T-helper 1 cell treated with Interleukin-12 subunit alpha and Interleukin-12 subunit beta and Interleukin-4 antibody, amounts not matched to agents 30 ng/mL and 1 ng/mL, for 36 hours (primary cell): ENCODE measurements at regions not wholly inside any gene's neighbourhood (a gene's known extent, or its start where the extent isn't known, plus 50 kb on each side); places are given as distances from the start of the nearest gene placed in this dataset.

Experiments used
- intact Hi-C: fragments of 100-400 bp; cut with micrococcal nuclease; formaldehyde crosslinking; loops from one replicate; pipeline ENCODE4 v1.15.1; 2024

DNA sequence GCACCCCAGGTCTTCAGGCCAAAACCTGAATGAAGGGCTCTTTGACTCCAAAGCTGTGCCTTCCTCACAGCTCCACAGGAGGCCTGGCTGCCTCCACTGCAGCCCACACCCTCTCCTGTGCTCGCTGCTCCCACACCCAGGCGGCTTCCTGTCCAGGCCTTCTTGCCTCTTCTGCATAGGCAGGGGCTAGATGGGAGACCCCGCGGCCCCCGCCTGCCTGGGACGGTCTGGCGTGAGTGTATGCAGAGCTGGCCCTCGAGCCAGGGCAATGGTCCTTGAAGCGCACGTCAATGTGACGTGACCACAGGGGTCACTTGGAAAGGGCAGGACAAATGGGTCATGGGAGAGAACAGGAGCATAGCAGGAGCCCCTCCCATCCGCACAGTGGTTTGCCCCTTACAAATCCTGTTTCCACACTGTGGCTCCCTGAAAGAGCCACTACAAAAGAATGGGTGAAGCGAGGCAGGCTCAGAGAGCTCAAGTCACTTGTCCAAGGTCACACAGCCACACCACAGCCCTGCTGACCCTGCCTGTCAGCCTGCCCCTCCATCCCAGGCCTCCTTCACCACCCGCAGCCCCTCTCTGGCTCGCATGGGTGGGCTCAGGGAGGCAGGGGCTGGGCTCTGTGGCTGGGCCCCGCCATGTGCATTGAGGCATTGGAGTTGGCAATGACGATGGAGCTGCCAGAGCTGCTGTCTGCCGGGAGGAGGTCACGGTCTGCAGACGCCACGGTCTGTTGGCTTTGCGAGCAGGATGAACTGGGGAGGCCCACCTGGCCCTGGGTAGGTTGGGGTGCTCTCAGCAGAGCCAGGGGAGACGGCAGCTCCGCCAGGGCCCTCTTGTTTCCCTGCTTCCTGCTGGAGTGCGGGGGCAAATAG, 71.2 kb upstream of the WNT11 start:
- intact Hi-C loops = no loop called here

DNA sequence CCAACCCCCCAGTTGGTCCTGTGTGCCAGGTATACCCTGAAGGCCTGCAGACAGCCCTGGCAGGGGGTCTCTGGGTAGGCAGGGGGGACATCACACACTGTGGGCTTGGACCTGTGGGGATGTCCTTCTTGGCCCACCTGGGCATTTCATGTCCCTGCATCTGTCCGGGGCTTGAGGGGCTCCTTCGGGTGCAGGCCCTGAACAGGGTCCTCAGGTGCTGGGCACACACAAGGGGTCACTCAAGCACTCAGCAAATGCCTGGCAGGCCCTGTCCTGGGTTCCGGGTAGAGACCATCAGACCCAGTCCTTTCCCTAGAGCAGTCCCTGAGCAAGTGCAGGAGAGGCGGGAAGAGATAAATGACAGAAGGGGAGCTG, 70.5 kb upstream of the WNT11 start:
- intact Hi-C loops = no loop called here

DNA sequence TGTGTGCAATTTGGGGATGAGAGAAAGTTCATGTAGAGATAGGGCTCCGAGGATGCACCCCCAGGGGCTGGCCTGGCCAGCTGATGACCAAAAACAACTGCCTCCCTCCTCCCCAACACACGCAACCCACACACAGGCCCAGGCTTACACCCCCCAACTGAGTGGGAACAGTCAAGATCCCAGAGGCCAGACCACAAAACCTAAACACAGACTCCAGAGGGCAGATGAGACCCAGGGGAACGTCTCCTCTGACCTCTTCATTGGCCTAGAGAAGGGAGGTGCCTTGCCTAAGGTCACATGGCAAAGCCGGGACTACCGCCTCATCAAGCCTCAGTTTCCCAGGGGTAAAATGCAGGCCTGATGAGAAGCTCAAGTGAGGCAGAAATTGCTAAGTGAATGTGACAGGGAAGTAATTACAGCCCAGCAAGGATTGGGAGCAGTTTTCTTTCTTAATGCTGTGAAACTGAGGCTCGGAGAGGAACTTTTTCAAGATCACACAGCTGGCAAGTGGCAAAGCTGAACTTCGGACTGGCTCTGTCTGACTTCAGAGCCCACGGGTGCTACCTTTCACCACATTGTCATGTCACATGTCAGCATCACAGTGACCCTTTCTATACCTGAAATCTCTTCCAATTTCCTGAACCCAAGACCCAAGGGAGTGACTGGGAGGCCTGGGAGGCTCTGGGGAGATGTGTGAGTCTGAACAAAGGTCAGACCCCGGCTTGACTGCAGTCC, 69.9 kb upstream of the WNT11 start:
- intact Hi-C loops = no loop called here

DNA sequence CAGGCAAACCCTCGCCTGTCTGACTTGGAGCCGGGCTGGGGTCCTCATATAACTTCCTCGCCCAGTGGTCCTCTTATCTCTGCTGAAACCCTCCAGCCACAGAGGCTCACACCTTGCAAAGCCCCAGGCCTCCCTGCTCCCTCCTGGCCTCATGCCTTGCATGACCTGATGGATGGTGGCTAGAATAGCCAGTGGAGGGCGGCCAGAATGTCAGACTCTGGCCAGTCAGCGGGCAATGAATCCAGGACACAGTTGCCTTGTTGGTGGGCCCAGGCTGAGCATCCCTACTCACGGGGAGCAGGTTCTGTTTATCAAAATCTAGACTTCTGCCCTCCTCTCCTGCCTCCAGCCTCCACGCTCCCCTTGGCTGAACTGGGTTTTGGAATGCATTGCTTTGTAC, 69.1 kb upstream of the WNT11 start:
- intact Hi-C loops = no loop called here

DNA sequence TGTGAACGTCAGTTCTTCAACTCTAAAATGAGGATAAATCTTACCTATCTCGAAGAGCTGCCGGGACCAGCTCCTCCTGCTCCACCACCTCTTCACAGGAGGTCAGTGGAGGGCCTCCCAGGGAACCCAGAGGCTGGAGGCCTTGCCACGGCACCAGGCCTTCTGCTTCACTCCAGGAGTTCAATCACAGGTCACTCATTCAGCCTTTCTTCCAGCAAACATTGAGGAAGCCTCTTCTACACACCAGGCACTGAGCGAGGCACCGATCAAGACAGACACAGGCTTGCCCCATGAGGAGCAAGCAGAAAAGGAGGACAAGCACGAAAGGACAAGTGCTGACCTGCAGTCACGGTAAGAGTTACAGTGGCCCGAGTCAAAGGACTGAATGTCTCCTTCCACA, 64.8 kb upstream of the WNT11 start:
- intact Hi-C loops = no loop called here

DNA sequence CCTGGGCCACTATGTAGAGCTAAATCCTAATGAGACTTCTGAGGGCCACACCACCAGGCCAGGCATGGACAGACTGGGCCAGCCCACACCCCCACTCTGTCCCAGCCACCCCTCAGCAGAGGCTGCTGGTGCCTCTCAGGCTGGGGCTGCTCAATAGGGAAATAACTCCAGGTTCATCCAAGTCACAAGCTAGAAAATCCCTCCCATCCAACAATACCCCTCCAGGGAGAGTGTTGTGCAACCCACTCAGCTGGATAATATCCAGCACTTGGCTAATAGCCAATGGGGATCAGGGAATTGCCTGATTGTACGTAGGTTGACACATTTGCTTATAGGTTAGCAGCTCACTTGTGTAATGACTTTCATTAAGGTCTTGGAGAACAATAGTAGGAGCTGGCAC, 64.1 kb upstream of the WNT11 start:
- intact Hi-C loops = no loop called here

DNA sequence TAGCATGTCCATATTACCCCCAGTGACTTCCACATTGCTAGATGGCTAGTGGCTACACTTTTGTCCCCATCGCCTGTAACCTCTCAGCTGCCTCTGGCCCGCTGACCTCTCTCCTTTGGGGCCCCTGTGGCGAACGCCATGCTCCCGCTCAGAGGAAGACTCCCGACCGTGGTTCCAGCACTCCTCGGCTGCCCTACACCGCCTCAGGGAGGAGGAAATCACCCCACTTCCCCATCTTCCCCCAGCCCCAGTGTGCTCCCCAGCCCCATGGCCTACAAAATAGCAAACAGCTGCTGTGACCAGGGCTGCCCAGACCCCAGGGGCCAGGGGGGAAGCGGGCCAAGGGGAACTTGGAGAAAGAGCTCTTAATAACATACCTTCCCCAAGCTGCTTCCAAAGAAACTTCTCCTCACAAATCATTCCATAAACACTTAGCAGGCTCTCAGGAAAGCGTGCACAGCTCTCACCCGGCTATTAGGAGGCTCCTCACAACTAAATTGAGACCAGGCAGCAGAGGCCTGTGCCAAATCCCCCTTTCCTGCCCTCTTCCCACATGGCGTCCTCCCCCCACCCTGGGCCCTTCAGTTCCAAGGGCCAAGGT, 63.5 kb upstream of the WNT11 start:
- intact Hi-C loops = no loop called here

DNA sequence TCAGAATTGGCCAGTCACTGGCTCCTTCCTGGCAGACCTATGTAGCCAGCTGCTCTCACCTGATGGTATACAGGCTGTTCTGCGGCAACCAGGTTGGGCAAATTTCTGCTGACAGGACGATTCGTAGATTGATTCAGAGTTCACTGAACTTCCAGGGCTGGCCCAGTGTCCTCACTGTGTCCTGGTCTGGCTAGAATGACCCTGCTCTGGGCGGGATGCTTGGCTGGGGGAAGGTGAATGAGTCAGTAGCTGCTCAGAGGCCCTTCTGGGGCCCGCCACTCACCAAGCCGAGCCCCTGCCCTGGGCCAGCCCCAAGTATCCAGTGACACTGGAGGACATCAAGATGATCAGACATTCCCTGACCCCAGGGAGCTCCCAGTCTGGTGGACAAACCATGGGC, 62.9 kb upstream of the WNT11 start:
- intact Hi-C loops = no loop called here

DNA sequence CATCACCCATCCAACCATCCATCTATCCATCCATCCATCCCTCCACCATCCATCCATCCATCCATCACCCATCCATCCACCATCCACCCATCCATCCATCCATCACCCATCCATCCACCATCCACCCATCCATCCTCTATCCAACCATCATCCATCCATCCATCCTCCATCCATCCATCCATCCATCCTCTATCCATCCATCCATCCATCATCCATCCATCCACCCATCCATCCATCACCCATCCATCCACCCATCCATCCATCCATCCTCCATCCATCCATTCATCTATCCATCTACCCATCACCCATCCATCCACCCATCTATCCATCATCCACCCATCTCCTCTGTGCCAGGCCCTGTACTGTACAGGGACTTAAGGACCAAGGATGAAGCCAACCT, 62.2 kb upstream of the WNT11 start:
- intact Hi-C loops = no loop called here

DNA sequence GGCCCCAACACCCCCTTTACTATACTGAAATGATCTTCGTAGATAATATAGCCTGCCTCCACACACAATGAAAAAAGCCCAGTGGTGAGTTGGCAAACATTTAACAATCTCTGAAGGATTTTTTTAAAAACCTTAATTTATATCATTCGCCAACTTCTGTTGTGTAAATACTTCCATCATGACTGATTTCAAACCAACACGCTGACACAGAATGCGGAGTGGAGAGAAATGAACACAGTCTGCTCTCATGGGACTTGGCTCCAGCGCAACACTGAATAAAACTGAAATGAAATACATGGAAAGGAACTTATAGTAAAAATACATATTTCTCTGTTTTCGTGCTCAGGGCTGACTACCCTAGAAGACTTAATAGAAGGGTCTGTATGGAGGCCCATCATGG, 61.3 kb upstream of the WNT11 start:
- intact Hi-C loops = no loop called here

DNA sequence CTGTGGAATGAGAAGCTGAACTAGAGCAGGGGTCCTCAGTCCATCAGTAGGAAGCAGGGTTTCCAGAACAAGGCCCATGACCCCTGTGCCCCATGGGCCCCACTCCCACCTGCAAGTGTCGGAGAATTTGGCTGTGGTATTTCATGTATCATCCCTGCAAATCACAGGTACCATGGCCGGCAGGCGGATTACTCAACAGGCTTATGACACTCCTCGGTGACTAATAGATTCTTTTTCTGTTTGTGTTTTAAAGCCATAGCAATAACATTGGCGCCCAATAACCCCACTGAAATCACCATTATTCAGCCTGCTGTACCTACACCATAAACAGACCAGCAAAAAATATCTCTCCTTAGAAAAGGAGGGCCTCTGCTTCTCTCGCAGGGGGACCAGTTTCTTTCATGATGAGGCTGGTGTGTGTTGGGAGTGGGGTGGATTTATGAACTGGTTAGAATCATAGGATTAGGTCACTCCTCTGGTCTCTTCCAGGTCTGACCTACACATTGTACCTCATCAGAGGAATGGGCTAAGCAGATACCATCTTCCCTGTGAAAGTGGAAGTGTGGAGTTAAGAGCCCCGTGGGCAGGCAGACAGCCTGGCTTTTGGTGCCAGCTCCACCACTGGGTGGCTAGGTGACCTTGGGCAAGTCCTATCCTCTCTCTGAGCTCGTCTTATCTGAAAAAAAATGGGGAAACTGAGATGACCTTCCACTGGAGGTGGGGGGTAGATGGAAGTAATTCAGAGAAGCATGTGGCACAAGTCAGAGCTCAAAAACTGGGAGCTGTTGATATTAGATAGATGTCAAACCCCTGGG, 60.2 kb upstream of the WNT11 start:
- intact Hi-C loops = no loop called here

DNA sequence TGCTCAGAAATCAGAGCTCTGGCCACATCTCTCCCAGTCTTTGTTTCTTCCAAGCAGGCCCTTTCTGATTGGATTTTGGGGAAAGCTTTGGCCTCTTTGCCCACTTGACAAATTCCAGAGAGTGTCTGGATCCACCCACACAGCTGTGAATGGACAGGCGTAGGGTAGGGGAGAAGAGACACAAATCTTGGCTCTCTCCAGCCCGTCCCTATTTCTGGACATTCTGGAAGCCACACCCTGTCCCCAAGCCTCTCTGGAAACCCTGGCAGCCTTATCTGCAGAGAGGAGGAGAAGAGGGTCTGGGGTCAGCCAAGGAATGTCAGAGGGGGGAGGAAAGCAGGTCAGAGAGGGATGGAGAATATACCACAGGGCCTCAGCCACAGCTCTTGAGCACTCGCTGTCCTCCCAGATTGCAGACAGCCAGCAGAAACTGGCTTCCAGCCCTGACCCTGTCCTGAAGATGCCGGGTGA, 59.5 kb upstream of the WNT11 start:
- intact Hi-C loops = no loop called here

DNA sequence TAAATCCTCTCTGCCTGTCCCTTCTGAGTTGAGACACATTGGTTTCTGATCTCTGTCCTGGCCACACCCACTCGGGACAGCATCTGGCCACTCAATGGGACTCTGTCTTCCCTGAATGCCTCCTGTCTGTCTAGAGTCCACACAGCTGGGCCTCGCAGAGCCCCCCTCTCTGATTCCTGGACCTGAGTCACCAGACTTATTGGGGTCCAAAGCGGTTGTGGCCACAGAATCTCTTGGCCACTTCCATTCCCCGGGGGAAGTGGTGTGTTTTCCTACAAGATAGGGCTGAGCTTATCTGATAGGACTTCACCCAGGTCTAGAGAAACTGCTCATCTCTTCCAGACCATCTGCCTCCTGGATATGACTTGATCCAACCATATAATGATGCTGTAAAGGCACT, 57.4 kb upstream of the WNT11 start:
- intact Hi-C loops = no loop called here

DNA sequence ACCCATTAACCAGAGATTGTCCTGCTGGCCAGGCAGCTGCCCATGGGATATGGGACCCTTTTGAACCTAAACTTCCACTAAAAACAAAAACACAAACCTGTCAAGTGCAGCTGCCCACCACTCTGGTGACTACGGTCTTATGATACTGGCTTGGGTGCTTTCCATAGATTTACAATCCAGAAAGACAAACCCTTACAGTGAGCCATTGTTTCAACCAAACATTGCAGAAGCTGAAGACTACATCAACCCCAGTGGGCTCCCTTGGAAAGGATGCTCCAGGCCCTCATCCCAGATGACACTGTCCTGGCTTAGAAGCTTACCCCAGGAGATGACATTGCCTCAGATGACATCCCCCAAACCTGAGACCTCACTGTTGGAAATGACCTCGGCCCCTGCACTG, 56.9 kb upstream of the WNT11 start:
- intact Hi-C loops = no loop called here

DNA sequence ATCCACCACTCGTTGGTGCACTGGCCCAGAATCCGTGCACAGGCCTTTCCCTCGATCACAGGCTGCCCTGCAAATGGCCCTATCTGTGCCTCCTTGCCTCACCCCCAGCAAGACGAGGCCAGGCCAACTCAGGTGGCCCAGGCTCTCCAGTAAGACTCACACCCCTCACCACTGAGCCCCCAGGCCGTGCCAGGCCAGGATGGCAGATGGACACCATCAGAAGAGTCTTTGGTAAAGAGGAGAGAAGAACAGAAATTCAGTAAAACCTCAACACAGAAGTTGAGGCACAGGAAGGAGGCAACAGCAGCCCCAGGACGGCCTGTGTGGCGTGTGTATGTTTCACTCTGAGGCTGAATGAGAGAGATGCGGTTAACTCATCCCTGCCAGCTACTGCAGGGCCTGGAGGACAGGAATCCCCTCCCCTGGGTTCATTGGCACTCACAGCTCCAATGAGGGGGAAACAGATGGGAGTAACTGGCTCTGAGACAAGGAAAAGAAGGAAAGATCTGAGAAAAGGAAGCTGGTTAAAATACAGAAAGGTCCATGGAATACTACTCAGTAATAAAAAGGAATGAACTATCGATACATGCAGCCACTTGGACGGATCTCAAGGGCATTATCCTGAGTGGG, 54.1 kb upstream of the WNT11 start:
- intact Hi-C loops = no loop called here

DNA sequence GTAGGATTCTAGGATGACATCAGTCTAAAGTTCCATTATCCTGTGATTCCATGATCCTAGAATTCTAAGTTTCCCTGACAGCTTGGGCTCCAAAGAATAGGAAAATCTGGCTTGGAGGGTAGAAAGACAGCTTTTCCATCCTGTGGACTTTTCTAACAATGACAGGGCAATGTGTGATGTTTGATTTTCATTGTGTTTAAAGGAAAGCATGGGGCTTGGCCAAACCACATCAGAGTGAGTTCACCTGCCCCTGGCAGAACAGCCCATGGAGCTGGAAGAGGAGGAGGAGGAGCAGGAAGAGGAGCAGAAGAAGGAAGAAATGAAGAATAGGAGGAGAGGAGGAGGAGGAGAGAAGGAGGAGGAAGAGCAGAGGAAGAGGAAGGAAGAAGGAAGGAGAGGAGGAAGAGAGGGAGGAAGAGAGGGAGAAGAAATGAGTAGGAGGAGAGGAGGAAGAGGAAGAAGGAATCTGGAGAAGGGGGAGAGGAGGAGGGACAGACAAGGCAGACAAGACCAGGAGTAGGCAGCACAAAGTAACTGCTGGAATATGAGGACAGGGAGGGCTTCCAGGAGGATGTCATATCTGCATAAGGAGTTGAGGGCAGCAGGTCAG, 53.1 kb upstream of the WNT11 start:
- intact Hi-C loops = no loop called here

DNA sequence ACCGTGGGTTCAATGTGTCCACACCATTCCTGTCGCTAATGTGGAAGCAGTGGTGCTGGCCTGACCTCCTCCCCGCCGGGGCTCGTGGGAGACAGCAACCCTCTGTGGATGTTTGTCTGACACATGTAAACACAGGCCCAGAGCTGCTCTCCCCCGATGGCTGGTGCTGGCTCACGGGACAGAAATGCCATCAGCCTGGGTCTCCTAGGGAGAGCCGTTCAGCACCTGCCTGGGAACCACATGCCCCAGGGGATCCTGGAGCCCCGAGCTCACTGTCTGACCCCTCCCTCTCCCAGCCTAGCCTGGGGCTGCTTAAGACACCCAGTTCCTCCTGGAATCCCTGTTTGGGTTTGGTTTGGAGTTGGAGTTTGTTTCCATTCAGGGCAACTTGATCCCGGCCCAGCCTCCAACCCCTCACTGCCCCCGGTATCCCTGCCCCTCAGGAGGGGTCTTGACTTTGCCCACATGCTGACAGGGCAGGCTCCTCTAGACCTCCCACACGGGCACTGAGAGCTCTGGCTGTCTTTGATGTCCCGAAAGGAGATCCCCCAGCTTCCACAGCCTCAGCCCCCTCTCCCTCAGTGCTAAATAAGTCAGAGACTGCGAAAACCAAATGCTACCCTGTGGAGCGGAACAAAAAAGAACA, 50.9 kb upstream of the WNT11 start:
- intact Hi-C loops = no loop called here

DNA sequence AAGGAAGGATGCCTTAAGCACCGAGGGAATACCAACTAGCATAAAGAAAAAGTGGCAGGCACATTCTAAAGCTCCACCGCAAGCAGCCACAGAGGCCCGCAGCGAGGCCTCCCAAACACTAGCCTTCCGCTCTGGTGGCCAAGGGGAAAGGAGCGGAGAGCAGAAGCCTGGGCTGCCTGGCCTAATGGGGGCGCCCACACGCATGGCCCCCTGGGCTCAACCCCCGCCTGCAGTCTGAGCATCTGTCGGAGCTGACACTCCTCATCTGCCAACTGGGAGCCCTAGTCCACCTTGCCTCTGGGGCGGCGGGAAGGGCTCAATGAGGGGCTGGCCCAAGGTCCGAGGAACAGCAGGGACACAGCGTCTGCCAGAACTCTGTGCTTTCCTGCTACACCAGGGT, 50.1 kb upstream of the WNT11 start:
- intact Hi-C loops = no loop called here
